H9 (cell line): ENCODE measurements at regions not wholly inside any gene's neighbourhood (a gene's known extent, or its start where the extent isn't known, plus 50 kb on each side); places are given as distances from the start of the nearest gene placed in this dataset.

Experiments
- DNase-seq: peaks from one replicate; pipeline ENCODE4 v3.0.0-alpha.2; 2017
- H2AFZ ChIP-seq: one replicate; pipeline ENCODE4 v1.6.1; 2013; ENCODE audit warnings: mild to moderate bottlenecking, low read length, control low read depth, moderate library complexity
- H2AK5ac ChIP-seq: 2 replicates; pipeline ENCODE4 v1.6.1; 2013; ENCODE audit warnings: low read length, control low read depth, mixed read lengths; ENCODE audit not compliant: insufficient read length
- H2BK120ac ChIP-seq: one replicate; pipeline ENCODE4 v1.6.1; 2013; ENCODE audit warnings: low read depth, mild to moderate bottlenecking, low read length, control low read depth, inconsistent platforms; ENCODE audit not compliant: poor library complexity, severe bottlenecking
- H2BK12ac ChIP-seq: 2 replicates; pipeline ENCODE4 v1.6.1; 2013; ENCODE audit warnings: low read length, control low read depth, mixed read lengths, low read depth; ENCODE audit not compliant: insufficient read length
- H2BK15ac ChIP-seq: 2 replicates; pipeline ENCODE4 v1.6.1; 2013; ENCODE audit warnings: low read depth, low read length, control low read depth
- H2BK20ac ChIP-seq: one replicate; pipeline ENCODE4 v1.6.1; 2013; ENCODE audit warnings: low read depth, mild to moderate bottlenecking, low read length, control low read depth, inconsistent platforms; ENCODE audit not compliant: poor library complexity, severe bottlenecking
- H2BK5ac ChIP-seq: 2 replicates; pipeline ENCODE4 v1.6.1; 2013; ENCODE audit warnings: low read length, control low read depth, mixed read lengths; ENCODE audit not compliant: insufficient read length
- H3K14ac ChIP-seq: 2 replicates; pipeline ENCODE4 v1.6.1; 2013; ENCODE audit warnings: low read length, control low read depth; ENCODE audit not compliant: insufficient read depth
- H3K18ac ChIP-seq: 2 replicates; pipeline ENCODE4 v1.6.1; 2013; ENCODE audit warnings: low read depth, mild to moderate bottlenecking, mixed read lengths, low read length, control low read depth; ENCODE audit not compliant: insufficient read length
- H3K23ac ChIP-seq: 2 replicates; pipeline ENCODE4 v1.6.1; 2013; ENCODE audit warnings: low read length, control low read depth, mixed read lengths, low read depth; ENCODE audit not compliant: insufficient read length
- H3K23me2 ChIP-seq: 2 replicates; pipeline ENCODE4 v1.6.1; 2013; ENCODE audit warnings: low read depth, mild to moderate bottlenecking, mixed read lengths, low read length, control low read depth; ENCODE audit not compliant: insufficient read length, poor library complexity, severe bottlenecking
- H3K27ac ChIP-seq: 2 replicates; pipeline ENCODE4 v1.5.1; 2013; ENCODE audit warnings: low read length, control low read depth, mixed read lengths, low read depth; ENCODE audit not compliant: insufficient read length
- H3K27me3 ChIP-seq: 2 replicates; pipeline ENCODE4 v1.6.1; 2013; ENCODE audit warnings: low read length, control low read depth, inconsistent platforms; ENCODE audit not compliant: insufficient read depth
- H3K4ac ChIP-seq: 2 replicates; pipeline ENCODE4 v1.6.1; 2013; ENCODE audit warnings: low read depth, mild to moderate bottlenecking, control low read depth, inconsistent platforms, low read length, moderate library complexity
- H3K4me1 ChIP-seq: 2 replicates; pipeline ENCODE4 v1.6.1; 2013; ENCODE audit warnings: low read length, control low read depth, inconsistent platforms; ENCODE audit not compliant: insufficient read depth
- H3K4me2 ChIP-seq: 2 replicates; pipeline ENCODE4 v1.6.1; 2013; ENCODE audit warnings: low read length, control low read depth, mixed read lengths; ENCODE audit not compliant: insufficient read length, insufficient read depth
- H3K56ac ChIP-seq: 2 replicates; pipeline ENCODE4 v1.6.1; 2013; ENCODE audit warnings: low read depth, mild to moderate bottlenecking, mixed read lengths, low read length, control low read depth; ENCODE audit not compliant: insufficient read length
- H3K79me1 ChIP-seq: 2 replicates; pipeline ENCODE4 v1.6.1; 2013; ENCODE audit warnings: low read depth, mild to moderate bottlenecking, moderate library complexity, low read length, control low read depth, inconsistent platforms; ENCODE audit not compliant: insufficient read depth, poor library complexity, severe bottlenecking
- H3K79me2 ChIP-seq: 2 replicates; pipeline ENCODE4 v1.6.1; 2013; ENCODE audit warnings: low read length, control low read depth, inconsistent platforms; ENCODE audit not compliant: insufficient read depth
- H3K9ac ChIP-seq: 2 replicates; pipeline ENCODE4 v1.6.1; 2013; ENCODE audit warnings: low read length, control low read depth, mixed read lengths; ENCODE audit not compliant: insufficient read length; ENCODE audit errors: extremely low read depth
- H3K9me3 ChIP-seq: one replicate; pipeline ENCODE4 v1.6.1; 2013; ENCODE audit warnings: low read depth, low read length, inconsistent platforms; ENCODE audit not compliant: control insufficient read depth
- H3T11ph ChIP-seq: one replicate; pipeline ENCODE4 v1.6.1; 2013; ENCODE audit warnings: mild to moderate bottlenecking, low read length, control low read depth, inconsistent platforms
- H4K20me1 ChIP-seq: one replicate; pipeline ENCODE4 v1.6.1; 2013; ENCODE audit not compliant: control insufficient read depth, insufficient read length, insufficient read depth
- H4K5ac ChIP-seq: 2 replicates; pipeline ENCODE4 v1.6.1; 2013; ENCODE audit warnings: low read depth, mild to moderate bottlenecking, mixed read lengths, low read length, control low read depth; ENCODE audit not compliant: insufficient read length
- H4K8ac ChIP-seq: replicated peaks from 2 replicates; pipeline ENCODE4 v1.6.1; 2013; ENCODE audit warnings: low read length, control low read depth, mixed read lengths, low read depth; ENCODE audit not compliant: insufficient read length
- H4K91ac ChIP-seq: 2 replicates; pipeline ENCODE4 v1.6.1; 2013; ENCODE audit warnings: low read depth, mild to moderate bottlenecking, moderate library complexity, mixed read lengths, low read length, control low read depth; ENCODE audit not compliant: insufficient read length
- H3K27ac Mint-ChIP-seq, 3 experiments: 2 replicates in 2 of 3; 3 replicates in 1 of 3; pipeline ENCODE4 v1.8.0; 2020 to 2021; ENCODE audit warnings: mixed read lengths in 3 of 3, mild to moderate bottlenecking in 1 of 3, moderate library complexity in 1 of 3
- H3K27me3 Mint-ChIP-seq: 2 replicates; pipeline ENCODE4 v1.8.0; 2021; ENCODE audit warnings: low read depth, mild to moderate bottlenecking, moderate library complexity, mixed read lengths
- H3K36me3 Mint-ChIP-seq, 3 experiments: 2 replicates in 2 of 3; 3 replicates in 1 of 3; pipeline ENCODE4 v1.8.0; 2020 to 2021; ENCODE audit warnings: low read depth in 3 of 3, mixed read lengths in 3 of 3; ENCODE audit not compliant: insufficient read depth in 1 of 3
- H3K4me1 Mint-ChIP-seq, 2 experiments: 2 replicates each; pipeline ENCODE4 v1.8.0; 2020; ENCODE audit warnings: mixed read lengths in 2 of 2
- H3K4me3 Mint-ChIP-seq, 2 experiments: 2 replicates in 1 of 2; 3 replicates in 1 of 2; pipeline ENCODE4 v1.8.0; 2020 to 2021; ENCODE audit warnings: mild to moderate bottlenecking in 2 of 2, mixed read lengths in 2 of 2, moderate library complexity in 1 of 2
- H3K9me3 Mint-ChIP-seq, 2 experiments: 2 replicates in 1 of 2; 3 replicates in 1 of 2; pipeline ENCODE4 v1.8.0; 2020; ENCODE audit warnings: mild to moderate bottlenecking in 2 of 2, mixed read lengths in 2 of 2, moderate library complexity in 1 of 2
- CTCF ChIP-seq: fragments of 200-600 bp; sonication (generic); conservative IDR thresholded peaks from 3 replicates; pipeline ENCODE4 v1.8.0; 2021; ENCODE audit warnings: antibody characterized with exemption, mild to moderate bottlenecking
- WGBS: extraction: QIAGEN DNeasy Blood & Tissue Kit; methylation state at CpG from one replicate; pipeline ENCODE4 v1.1.7; 2013; ENCODE audit warnings: missing lambda C conversion rate, low lambda C conversion rate, mixed read lengths; ENCODE audit not compliant: insufficient read length; ENCODE audit errors: extremely low coverage; 5-methylcytosine and 5-hydroxymethylcytosine counted together

DNA sequence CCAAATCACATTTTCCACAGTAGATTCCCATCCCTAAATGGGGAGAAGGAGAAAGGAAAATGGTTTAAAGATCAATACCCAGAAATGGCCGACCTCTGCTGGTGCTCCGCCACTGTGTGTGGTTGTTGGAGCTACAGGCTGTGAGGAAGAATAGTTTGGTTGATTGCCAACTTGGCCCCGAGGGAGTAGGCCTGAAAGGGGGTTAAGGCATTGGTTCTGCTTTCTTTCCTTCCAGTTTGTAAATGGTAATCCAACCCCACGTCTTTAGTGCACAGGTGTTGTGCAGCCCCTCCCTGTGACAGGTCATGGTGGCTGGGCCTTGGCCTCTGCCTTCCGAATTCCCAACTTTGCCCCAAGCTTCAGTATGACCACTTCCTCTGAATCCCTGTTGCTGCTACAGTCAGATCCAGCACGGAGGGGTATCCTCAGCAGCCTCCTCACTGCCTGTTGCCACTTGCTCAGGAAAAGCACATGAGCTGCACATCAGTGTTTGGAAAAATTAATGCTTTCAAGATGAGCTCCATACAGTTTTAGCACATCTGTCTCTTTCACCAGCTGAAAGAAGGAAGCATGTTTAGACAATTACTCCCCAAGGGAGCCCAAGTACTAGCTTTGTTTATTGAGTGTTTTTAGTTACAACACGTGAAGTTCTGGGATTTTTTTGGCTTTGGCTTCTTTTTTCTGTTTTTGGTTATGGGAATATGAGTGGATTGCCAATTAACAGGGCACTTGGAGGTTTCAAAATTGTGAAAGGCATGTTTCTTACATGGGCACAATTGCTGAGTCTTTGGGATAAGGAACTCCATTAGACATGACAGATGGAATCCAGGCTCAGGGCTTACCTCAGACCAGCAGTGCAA, 92.3 kb upstream of the ROPN1 start:
- no peaks in the 10 kb centered on the region for H3K79me2 ChIP-seq
- no peak overlapping the region for H3K9ac ChIP-seq
- no peak overlapping the region for H3K18ac ChIP-seq
- H2BK20ac ChIP-seq, result no peak overlapping the region
- no peak overlapping the region for H2BK120ac ChIP-seq
- no peak overlapping the region for H3K4me3 Mint-ChIP-seq
- no peak overlapping the region for H3K4me2 ChIP-seq
- H3K23ac ChIP-seq, result no peak overlapping the region
- no peak overlapping the region for H2BK12ac ChIP-seq
- H4K20me1 ChIP-seq, result no peaks in the 10 kb centered on the region
- no peak overlapping the region for H4K91ac ChIP-seq
- no peaks in the 10 kb centered on the region for H3K27me3 Mint-ChIP-seq
- H3K4me1 Mint-ChIP-seq, result peaks cover 0 to 3% of the 10 kb centered on the region in 2 experiments; a peak in 1 of 4 replicates
- no peaks in the 10 kb centered on the region for H3K36me3 Mint-ChIP-seq
- no peak overlapping the region for H2AK5ac ChIP-seq
- H3K27ac Mint-ChIP-seq, result no peak overlapping the region
- no peak overlapping the region for H3K14ac ChIP-seq
- no peak for TF ChIP-seq CTCF
- H3T11ph ChIP-seq, result no peak overlapping the region
- no peak overlapping the region for H2BK15ac ChIP-seq
- no CpG with 5 or more reads among the region's 7 CpGs for WGBS
- H3K27ac ChIP-seq, result no peak overlapping the region
- H3K4me1 ChIP-seq, result no peaks in the 10 kb centered on the region
- no peak overlapping the region for H3K4ac ChIP-seq
- no peak overlapping the region for H3K56ac ChIP-seq
- H3K23me2 ChIP-seq, result no peaks in the 10 kb centered on the region
- H3K9me3 Mint-ChIP-seq, result no peaks in the 10 kb centered on the region
- no peak overlapping the region for H4K5ac ChIP-seq
- H4K8ac ChIP-seq, result no peak overlapping the region
- H3K79me1 ChIP-seq, result no peaks in the 10 kb centered on the region
- H3K27me3 ChIP-seq, result no peaks in the 10 kb centered on the region
- DNase-seq, result no peak
- no peaks in the 10 kb centered on the region for H3K9me3 ChIP-seq
- H2BK5ac ChIP-seq, result no peak overlapping the region
- no peak overlapping the region for H2AFZ ChIP-seq
